ENCODE measurements at regions not wholly inside any gene's neighbourhood (a gene's known extent, or its start where the extent isn't known, plus 50 kb on each side); places are given as distances from the start of the nearest gene placed in this dataset.
A peak's percentile ranks its signal among the peaks of the same experiment; 100 is the strongest.

DNA sequence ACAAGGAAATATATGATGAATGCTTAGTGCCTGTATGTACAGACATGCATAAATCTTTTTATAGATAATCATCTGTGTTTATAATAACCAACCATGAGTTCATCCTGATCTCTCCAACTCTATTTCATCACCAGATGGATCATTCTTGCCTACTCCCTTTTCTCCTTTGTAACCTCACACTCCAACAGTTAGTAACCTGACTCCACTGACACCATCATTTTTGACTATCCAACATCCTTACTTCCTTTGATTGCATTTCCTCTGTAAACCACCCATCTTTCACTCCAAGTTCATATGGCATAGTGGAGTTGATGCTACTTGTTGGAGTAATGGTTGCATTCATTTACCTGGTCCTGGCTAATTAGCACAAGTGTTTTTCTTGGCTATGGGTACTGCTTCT is 170.6 kb downstream of the ZNF330 start:
- no peaks in the 10 kb centered on the region for H3K27me3 ChIP-seq (ENCODE audit: insufficient read depth, low read length, poor library complexity, severe bottlenecking)
- H3K4me2 ChIP-seq (ENCODE audit: low read depth, low read length, poor library complexity, severe bottlenecking), result no peak overlapping the region
- no peaks in the 10 kb centered on the region for H3K9me2 ChIP-seq (replicated peaks; ENCODE audit: low read depth, low read length)
- no peaks in the 10 kb centered on the region for H3K36me3 ChIP-seq (ENCODE audit: insufficient read depth, low read length)
- H3K4me3 ChIP-seq (ENCODE audit: low read length, poor library complexity, severe bottlenecking), result no peak overlapping the region
- TF ChIP-seq EZH2phosphoT487 (IDR thresholded peaks at IDR 0.05; ENCODE audit: borderline replicate concordance) (no peak), CTCF (conservative IDR thresholded peaks at IDR 0.05; ENCODE audit: low read length) (no peak)
- H3K9ac ChIP-seq (ENCODE audit: low read depth, low read length, poor library complexity, severe bottlenecking), result no peak overlapping the region
- no peaks in the 10 kb centered on the region for H3F3A ChIP-seq (ENCODE audit: low read depth)
- no peaks in the 10 kb centered on the region for H3K79me2 ChIP-seq (ENCODE audit: insufficient read depth, low read length)
- no peaks in the 10 kb centered on the region for H3K9me3 ChIP-seq (ENCODE audit: insufficient read depth, low read depth, low read length)
- no peaks in the 10 kb centered on the region for H4K20me1 ChIP-seq (ENCODE audit: insufficient read depth, low read length, poor library complexity, severe bottlenecking)
- H3K4me1 ChIP-seq (ENCODE audit: insufficient read depth, low read length, poor library complexity, severe bottlenecking), result peaks cover 8% of the 10 kb centered on the region
- H2AFZ ChIP-seq (ENCODE audit: low read length), result 0 out of 2 replicates have a peak overlapping the region, but pooled peaks have one; percentile 41

DNA sequence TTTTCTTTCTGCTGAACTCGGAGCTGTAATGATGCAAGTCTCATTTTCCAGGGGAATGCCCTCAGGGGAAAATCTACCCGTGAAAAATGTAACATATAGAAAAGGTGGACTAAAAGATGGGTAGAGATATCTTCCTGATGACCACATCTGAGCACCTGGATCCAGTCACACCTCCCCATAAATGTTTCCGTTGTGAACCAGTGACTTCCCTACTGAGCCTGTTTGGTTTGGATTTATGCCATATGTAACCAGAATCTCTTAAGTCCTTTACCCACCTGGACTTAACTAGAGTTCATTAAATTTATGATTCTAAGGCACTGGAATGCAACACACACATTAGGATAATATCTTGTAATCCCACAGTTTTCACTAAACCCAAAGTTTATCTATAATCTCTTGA is 171.1 kb downstream of the ZNF330 start:
- no peaks in the 10 kb centered on the region for H3K36me3 ChIP-seq (ENCODE audit: insufficient read depth, low read length)
- H3K4me1 ChIP-seq (ENCODE audit: insufficient read depth, low read length, poor library complexity, severe bottlenecking), result peaks cover 8% of the 10 kb centered on the region
- TF ChIP-seq CTCF (conservative IDR thresholded peaks at IDR 0.05; ENCODE audit: low read length) (no peak), EZH2phosphoT487 (IDR thresholded peaks at IDR 0.05; ENCODE audit: borderline replicate concordance) (no peak)
- no peak overlapping the region for H3K9ac ChIP-seq (ENCODE audit: low read depth, low read length, poor library complexity, severe bottlenecking)
- H3K4me3 ChIP-seq (ENCODE audit: low read length, poor library complexity, severe bottlenecking), result no peak overlapping the region
- no peaks in the 10 kb centered on the region for H3K79me2 ChIP-seq (ENCODE audit: insufficient read depth, low read length)
- H3K9me2 ChIP-seq (replicated peaks; ENCODE audit: low read depth, low read length), result no peaks in the 10 kb centered on the region
- H4K20me1 ChIP-seq (ENCODE audit: insufficient read depth, low read length, poor library complexity, severe bottlenecking), result no peaks in the 10 kb centered on the region
- H2AFZ ChIP-seq (ENCODE audit: low read length), result no peak overlapping the region
- H3K9me3 ChIP-seq (ENCODE audit: insufficient read depth, low read depth, low read length), result no peaks in the 10 kb centered on the region
- H3K4me2 ChIP-seq (ENCODE audit: low read depth, low read length, poor library complexity, severe bottlenecking), result no peak overlapping the region
- no peaks in the 10 kb centered on the region for H3K27me3 ChIP-seq (ENCODE audit: insufficient read depth, low read length, poor library complexity, severe bottlenecking)
- no peaks in the 10 kb centered on the region for H3F3A ChIP-seq (ENCODE audit: low read depth)

GRCh38 chr4:141395246-141395830 is 174.6 kb downstream of the ZNF330 start:
- TF ChIP-seq CTCF (conservative IDR thresholded peaks at IDR 0.05; ENCODE audit: low read length) (no peak), EZH2phosphoT487 (IDR thresholded peaks at IDR 0.05; ENCODE audit: borderline replicate concordance) (no peak)
- Histone ChIP-seq H3K9me3 (ENCODE audit: insufficient read depth, low read depth, low read length) (no peaks in the 10 kb centered on the region), H3K79me2 (ENCODE audit: insufficient read depth, low read length) (no peaks in the 10 kb centered on the region), H3K36me3 (ENCODE audit: insufficient read depth, low read length) (no peaks in the 10 kb centered on the region), H3K9ac (ENCODE audit: low read depth, low read length, poor library complexity, severe bottlenecking) (no peak overlapping the region), H3F3A (ENCODE audit: low read depth) (no peaks in the 10 kb centered on the region), H3K9me2 (replicated peaks; ENCODE audit: low read depth, low read length) (no peaks in the 10 kb centered on the region), H3K4me1 (ENCODE audit: insufficient read depth, low read length, poor library complexity, severe bottlenecking) (peaks cover 8% of the 10 kb centered on the region), H3K4me2 (ENCODE audit: low read depth, low read length, poor library complexity, severe bottlenecking) (no peak overlapping the region), H4K20me1 (ENCODE audit: insufficient read depth, low read length, poor library complexity, severe bottlenecking) (no peaks in the 10 kb centered on the region), H2AFZ (ENCODE audit: low read length) (no peak overlapping the region), H3K27me3 (ENCODE audit: insufficient read depth, low read length, poor library complexity, severe bottlenecking) (no peaks in the 10 kb centered on the region), H3K4me3 (ENCODE audit: low read length, poor library complexity, severe bottlenecking) (no peak overlapping the region)

All from Loucy (cell line).